NCI-H2081 (cell line): ENCODE measurements at regions not wholly inside any gene's neighbourhood (a gene's known extent, or its start where the extent isn't known, plus 50 kb on each side); places are given as distances from the start of the nearest gene placed in this dataset.
A peak's percentile ranks its signal among the peaks of the same experiment; 100 is the strongest.
"Not testable (repeated sequence)": the region's sequence is repeated elsewhere in the genome, so short reads cannot be mapped to it uniquely, and the experiment has no call there.

ENCODE experiments used
- DNase-seq, 2 experiments: peaks; one replicate each; lab custom pipeline; 2025; lab: John Stamatoyannopoulos, UW

DNA sequence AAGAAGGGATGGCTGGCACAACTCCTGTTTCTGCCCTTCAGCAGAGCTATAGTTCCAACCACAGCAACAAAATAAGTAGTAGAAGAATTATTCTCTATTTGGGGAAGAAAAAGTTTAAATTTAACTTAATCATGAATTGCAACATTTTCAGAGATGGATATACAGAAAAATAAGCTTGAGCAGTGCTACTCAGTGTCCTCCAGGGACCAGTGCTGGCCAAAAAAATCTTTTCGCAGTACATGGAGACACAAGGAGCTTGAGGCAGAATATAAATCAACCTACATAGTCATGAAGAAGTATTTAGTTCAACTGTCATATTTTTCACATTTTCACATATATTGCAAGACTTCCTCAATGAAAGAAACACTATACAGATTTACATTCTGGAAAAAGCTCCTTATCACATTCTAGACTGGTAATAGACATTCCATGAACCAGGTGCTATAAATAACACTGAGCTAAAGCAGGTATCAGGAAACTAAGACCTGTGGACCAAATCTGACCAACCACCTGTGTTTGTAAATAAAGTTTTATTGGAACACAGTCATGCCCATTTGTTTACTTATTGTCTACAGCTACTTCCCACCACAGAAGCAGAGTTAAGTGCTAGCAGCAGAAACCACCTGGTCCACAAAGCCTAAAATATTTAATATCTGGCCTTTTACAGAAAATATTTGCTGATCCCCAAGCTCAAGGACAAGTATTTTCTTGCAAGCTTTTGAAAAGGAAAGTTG, 101.9 kb downstream of the RGS21 start:
- no peak for DNase-seq

DNA sequence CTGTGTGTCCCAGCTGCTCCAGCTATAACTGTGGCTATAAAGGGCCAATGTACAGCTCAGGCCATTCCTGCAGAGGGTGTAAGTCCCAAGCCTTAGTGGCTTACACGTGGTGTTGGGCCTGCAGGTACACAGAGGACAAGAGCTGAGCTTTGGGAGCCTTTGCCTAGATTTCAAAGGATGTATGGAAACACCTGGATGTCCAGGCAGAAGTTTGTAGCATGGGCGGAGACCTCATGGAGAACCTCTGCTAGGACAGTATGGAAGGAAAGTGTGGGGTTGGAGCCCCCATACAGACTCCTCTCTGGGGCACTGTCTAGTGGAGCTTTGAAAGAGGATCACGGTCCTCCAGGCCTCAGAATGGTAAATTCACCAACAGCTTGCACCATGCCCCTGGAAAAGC, 113.9 kb downstream of the RGS21 start:
- DNase-seq = no peak

DNA sequence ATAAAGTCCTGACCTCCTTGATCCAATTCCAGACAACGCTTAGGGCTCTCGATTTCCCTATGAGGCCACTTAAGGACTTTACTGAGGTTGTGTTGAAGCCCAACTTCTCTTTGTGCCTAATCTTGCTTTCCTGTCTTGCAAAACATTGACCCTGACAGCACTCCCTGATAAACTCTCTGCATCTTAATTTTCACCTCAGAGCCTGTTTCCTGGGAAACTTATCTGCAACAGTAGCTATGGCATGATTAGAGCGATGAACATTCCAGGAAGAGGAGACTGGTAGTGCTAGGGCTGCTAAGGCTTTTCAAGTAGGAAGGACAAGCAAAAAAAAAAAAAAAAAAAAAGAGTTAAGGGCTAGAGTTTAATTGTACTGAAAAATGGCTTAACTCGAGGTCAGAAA, 118.9 kb downstream of the RGS21 start:
- DNase-seq = no peak

DNA sequence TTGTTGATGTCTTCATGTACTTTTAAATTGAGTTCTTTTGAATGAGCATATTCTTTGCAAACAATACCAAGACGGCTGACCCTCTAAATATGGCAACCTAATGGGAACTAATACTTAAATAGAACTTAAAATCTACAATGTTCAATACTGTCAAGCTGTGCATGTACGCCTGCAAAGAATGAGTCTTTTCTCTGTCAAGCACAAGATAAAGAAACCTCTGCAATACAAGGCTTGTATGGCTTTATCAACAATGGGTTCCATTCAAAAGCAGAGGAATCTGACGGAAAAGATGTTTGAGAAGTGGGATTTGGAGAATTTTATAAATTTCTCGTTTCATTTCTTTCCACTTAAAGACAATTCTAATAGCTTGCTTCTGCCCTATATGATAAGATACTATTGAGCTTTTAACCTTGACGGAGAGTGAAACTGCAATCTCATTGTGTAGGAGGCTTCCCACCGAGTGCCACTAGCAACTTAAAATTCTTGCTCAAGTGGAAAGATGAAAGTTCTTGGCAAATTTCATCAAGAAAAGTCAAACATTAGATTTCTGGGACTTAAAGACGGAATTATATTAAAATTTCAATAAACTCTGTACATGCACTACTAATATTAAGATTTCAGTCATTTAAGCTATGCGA, 119.8 kb downstream of the RGS21 start:
- no peak for DNase-seq

DNA sequence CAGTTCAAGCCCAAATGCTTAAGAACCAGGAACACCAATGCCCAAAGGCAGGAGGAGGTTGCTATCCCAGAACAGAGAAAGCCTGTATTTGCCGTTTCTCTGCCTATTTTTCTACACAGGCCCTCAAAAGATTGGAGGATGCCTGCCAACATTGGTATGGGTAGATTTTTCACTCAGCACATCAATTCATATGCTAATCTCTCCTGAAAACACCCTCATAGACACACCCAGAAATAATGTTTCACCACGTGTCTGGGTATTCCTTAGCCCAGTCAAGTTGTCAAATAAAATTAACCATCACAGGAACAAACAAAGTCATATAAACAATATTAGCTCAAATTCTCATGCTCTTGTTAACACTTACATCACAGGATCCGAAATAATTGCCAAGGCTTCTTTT, 121.9 kb downstream of the RGS21 start:
- DNase-seq = no peak

DNA sequence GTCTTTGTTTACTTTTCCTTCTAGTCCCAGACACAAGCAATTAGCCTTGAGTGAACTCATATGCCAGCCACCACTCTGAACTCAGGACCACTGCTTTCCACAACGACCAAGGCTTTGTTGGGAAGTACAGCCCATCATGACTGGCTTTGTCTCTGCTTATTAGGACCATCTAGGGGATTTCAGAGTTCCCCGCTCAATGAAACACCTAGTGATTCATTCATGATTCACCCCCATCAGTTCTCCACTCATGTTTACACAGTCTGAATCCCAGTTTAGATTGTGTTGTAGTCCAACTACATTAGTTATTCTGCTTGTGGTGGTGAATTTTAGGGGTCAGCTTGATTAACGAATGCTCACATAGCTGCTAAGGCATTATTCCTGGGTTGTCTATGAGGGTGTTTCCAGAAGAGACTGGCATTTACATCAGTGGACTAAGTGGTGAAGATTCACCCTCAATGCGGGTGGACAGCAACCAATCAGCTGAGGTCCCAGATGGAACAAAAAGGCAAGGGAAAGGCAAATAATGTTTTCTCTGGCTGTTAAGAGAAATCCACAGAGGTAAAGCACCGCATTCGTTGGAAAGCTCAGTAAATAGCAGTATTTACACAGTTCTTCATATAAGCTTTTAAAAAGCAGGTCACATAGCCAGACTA, 122.7 kb downstream of the RGS21 start:
- DNase-seq = no peak

DNA sequence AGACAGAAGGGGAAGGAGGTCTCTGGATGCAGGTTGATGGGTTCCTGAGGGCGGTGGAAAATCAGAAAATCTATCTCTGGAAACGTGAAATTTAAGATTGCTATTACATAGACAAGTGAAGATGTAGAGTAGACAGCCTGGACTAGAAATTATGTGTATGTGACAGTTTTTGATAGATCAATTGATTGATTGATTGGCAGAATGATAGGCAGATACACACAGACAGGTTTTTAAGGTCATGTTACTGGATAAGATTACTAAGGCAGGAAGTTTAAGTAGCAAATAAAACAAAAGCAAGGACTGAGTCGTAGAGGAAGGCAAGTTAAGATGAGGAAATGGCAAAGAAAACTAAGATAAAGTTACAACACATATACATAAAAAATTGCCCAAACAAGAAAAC, 124.7 kb downstream of the RGS21 start:
- no peak for DNase-seq

DNA sequence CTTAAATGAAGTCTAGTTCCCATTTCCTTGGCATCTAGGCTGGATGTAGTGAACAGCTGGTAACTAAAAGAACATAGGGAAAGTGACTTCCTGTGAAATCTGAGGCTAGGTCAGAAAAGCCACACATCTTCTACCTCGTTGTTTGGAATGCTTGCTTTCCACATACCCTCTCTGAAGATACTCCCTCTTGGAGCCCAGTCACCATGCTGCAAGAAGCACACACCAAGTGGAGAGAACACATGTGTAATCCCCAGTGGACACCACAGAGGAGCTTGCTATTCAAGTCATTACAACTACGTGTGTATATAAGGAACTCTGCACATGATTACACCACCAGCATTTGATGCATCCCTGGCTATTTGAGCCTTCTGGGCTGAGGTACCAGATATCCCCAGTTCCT, 125.9 kb downstream of the RGS21 start:
- DNase-seq = no peak

DNA sequence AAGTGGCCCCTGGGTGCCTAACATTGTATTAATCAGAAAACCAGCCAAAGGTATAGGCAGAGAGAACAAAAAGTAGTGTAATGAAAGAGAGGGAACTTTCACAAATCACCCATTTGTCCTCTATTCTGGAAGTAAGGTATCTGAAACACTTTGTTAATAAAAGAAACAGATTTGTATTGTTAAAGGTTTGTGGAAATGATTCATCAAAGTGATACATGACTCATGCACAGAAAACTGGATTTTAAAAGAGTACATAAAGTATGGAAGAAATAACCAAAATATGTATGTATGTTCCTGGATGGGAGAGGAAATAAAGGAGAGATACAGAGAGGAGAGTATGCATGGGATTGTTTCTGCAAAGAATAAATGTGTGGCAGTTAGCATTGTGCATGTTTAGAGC, 126.8 kb downstream of the RGS21 start:
- DNase-seq = no peak

DNA sequence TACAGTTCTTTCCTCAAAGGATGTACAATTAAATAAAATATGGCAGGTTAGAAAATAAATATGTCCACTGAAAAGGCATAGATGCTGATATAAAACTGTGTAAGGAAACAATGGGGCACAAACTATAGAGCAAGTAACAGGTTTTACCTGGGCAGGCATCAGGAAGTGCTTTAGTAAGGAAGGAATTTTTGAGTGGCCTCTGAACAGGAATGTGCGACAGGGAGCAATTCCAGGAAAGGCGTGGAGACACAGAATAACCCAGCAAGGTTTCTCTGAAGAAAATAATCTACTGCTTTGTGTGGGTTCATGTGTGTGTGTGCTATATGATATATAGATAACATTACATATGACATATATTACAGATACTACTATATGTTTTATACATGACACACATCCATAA, 128.4 kb downstream of the RGS21 start:
- no peak for DNase-seq

DNA sequence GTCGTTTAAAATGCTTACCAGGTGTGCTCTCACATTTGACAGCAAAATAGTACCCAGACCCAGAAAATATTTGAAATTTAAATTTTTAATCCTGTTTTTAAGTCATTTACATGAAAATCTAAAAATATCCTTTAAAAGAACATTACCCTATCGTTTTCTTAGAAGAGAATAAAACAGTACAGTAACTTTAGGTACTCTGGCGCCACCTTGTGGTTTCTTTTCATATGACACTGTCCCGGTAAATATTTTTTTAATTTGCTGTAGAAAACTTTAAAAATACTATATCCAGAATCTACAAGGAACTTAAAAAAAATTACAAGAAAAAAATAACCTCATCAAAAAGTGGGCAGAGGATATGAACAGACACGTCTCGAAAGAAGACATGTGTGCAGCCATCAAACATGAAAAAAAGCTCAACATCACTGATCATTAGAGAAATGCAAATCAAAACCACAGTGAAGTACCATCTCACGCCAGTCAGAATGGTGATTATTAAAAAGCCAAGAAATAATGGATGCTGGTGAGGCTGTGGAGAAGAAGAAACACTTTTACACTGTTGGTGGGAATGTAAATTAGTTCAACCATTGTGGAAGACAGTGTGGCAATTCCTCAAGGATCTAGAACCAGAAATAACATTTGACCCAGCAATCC, 129.2 kb downstream of the RGS21 start:
- DNase-seq = peak; percentile 34 to 59

DNA sequence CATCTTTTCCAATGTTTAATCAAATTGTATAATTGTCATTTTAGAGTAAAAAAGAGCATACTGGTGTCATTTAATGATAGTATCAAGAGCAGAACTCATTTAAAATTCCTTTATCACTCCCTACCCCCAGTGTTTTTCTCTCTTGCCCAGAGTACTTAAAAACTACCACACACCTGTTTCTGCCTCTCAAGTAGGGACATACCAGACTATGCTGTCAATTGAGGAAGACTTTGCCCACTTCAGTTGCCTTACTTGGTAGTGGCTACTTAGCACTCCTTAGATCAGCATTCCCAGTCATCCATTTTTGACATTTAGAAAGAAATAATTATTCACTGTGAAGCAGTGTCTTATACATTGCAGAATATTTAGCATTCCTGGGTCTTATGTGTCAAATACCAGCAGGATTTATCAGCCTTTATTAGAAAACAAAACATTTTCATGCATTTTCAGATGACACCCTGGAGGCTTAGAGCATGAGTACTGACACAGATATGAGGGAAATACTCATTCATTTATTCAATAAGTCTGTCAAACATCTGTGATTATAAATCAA, 127.5 kb upstream of the RGS1 start:
- no peak for DNase-seq

DNA sequence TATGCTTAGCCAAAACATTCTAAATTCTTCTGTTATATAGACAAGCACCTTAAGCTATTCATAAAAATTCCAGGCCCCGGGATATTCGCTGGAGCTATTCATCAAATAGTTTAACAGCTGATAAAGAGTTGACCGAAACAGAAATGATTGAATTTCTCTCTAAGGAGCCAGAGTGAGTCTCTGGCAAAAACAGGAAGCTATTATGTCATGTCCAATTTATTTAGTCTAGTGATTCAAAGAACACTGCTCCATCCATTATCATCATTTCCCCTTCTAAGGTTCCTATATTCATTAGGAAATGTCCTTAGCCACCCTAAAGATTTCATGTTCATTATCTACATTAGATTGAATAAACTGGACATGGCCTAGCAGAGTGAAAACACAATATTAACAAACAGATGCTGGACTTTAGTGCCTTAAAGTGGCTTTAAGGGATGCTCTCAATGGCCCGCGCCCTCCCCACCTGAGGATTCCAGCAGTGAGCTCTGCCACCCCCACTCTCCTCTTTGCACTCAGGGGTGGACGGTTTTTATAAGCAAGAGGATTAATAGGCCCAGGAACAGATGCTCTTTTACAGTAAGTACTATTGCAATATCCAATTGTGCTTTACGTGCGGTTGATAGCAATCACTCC, 122.1 kb upstream of the RGS1 start:
- DNase-seq = no peak

DNA sequence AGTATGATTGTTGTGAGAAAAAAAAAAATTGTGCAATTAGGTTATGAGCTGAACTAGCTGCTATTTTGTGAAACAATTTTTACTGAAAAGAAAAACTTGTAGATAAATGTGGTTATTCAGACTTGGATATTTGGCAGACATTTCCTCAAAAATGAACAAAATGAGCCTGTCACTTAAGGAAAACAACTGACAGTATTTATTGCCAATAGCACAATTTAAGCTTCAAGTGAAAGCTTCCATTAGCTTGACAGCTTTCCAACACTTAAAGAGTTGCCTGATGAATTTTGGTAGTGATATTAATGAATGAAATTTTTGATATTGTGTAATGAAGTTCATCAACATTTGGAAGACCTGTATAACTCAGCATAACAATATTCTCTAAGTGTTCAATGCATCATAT, 116.1 kb upstream of the RGS1 start:
- DNase-seq = no peak

DNA sequence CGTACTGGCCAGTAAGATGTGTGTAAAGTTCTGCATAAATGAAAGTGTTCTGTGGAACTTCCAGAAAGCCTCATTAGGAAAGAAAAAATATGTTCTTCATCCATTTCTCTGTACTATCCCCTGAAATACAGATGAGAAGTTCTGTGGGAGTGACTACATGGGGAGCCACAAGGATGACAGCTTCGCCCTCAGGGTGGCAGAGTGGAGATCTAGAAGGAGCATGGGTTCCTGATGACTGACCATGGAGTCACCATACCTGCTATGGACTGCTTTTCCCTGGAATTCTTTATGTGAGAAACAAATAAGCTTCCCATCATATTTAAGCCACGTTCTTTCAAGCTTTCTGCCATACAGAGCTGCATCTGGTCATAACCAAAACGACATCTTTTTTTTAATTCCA, 113.9 kb upstream of the RGS1 start:
- no peak for DNase-seq

DNA sequence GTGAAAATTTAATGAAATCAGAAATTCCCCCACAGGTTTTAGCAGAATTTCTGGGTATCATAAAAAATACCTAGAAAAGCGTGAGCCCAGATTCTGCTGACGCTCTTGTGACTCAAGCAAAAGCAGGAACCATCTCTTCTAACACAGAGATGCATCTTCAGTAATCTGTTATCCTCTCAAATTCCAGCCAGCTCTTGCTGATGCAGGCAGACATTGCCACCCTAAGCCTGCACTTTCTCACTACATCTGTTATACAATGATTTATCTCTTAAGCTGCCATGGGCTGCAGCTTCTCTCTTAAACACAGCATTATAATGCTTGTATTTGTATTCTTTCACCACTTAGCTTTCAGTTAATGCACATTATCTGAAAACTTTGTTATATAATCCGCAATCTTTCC, 113.0 kb upstream of the RGS1 start:
- no peak for DNase-seq

DNA sequence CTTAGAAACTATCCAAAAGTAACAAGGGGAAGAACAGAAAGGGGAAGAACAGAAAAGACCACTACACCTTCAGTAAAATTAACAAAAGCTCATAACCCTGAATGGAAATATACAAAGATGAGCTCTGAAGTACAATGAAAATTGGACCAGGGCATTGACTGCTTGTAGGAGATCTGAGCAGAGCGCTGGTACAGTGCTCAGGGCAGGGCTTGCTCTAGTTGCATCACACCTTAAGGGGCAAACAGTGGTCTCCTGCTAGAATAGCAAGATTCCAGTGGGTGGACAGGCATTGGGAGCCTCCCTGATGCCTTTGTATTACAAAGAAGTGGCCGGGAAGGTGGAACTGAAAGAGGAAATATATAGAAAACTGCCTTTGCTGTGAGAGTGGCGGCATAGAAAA, 111.9 kb upstream of the RGS1 start:
- DNase-seq = no peak

DNA sequence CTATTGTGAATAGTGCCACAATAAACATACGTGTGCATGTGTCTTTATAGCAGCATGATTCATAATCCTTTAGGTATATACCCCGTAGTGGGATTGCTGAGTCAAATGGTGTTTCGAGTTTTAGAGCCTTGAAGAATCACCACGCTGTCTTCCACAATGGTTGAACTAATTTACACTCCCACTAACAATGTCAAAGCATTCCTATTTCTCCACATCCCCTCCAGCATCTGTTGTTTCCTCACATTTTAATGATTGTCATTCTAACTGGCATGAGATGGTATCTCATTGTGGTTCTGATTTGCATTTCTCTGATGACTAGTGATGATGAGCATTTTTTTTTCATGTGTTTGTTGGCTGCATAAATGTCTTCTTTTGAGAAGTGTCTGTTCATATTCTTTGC, 110.4 kb upstream of the RGS1 start:
- DNase-seq = not testable (repeated sequence)

DNA sequence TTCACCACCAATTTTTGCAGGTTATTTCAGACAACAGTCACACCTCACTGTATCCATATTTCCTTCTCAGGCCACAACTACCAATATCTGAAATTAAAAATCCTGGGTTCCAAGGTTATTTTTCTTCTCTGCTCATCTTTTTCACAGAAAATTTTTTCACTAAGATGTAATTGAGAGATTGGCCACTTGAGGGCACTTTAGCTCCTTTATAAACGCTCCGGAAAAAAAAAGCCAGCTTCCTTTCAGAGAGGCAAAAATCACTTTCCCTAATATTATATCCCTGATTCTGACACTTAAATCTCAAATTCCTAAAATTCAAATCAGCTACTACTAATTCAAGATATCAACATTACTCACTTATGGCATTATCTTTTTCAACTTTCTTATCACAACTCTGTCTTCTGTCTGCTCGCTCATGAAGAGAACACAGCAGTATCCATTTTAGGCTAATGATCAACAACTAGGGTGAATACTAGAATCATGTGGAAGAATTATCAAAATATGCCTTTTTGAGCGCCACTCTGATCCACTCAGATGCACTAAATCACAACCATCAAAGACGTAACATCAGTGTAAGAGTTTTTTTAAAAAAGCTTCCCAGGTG, 101.4 kb upstream of the RGS1 start:
- DNase-seq = peak; percentile 24 to 29

DNA sequence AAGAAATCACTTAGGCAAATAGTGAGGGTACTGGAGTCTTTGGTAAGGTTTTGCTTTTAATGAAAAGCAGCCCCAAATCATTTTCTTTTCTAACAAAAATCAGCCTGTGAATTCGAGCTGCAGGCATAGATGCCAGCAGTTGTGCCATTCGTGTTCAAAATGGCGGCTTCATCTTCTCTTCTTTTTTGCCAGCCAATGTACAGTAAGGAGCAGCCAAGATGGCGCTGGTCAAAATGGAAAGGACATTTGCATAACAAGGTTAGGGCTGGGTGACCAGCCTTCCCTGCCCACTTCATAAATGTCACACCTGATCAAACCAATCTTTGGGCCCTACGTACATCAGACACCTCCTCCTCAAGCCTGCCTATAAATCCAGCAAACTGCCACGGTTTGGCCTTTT, 100.2 kb upstream of the RGS1 start:
- no peak for DNase-seq

DNA sequence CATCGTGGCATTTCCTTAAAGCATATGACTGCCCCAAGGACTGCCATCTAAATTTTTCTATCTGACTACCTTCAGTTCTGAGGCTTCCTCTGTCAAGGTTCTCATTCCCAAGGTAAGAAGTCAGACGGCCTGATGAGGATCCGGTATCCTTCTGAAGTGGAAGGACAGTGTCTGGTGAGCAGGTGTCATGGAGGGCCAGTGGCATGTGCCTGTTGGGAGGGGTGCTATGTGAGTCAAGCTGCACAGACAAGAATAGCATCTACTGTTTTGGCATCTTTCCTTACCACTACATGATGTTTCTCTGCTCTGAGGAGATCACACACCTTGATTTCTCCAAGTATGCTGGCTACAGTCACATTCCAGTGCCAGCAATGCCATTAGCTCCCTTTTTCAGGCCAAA, 99.6 kb upstream of the RGS1 start:
- DNase-seq = no peak

DNA sequence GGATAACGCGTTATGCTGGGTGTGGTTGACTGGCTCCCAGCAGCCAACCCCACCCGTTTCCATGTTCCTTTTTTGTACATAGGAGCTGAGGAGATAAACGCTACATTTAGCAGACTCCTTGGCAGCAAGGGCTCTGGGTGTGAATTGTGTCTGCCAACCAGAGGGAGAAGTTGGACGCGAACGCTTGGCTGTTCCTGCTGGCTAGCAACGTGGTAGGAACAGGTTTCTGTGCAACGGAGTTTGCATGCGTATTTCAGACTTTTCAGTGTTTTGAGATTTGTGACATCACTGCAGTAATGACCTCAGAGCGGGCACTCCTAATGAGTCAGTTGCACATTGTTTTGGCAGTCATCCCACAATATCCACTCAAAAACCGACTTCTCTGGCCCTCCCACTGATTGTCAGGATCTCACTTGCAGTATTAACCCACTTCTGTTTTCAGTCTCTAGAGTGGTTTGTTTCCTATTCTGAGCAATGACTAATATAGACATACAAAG, 98.7 kb upstream of the RGS1 start:
- no peak for DNase-seq
